AG09319 (cell line): ENCODE measurements at regions not wholly inside any gene's neighbourhood (a gene's known extent, or its start where the extent isn't known, plus 50 kb on each side); places are given as distances from the start of the nearest gene placed in this dataset.

ENCODE experiments used
- DNase-seq: peaks from one replicate; pipeline ENCODE4 v3.0.0-alpha.2; 2010; ENCODE audit warnings: low read depth; ENCODE audit errors: extremely low read depth
- CTCF ChIP-seq: IDR thresholded peaks from 2 replicates; pipeline ENCODE4 v1.5.1; 2011; ENCODE audit warnings: low read depth, mild to moderate bottlenecking, inconsistent platforms, low read length, moderate library complexity

GRCh38 chr4:43224559-43224958 is 332.0 kb downstream of the GRXCR1 start:
- no peak for DNase-seq
- TF ChIP-seq CTCF: no peak

GRCh38 chr4:43233321-43233720 is 340.8 kb downstream of the GRXCR1 start:
- no peak for DNase-seq
- no peak for TF ChIP-seq CTCF

DNA sequence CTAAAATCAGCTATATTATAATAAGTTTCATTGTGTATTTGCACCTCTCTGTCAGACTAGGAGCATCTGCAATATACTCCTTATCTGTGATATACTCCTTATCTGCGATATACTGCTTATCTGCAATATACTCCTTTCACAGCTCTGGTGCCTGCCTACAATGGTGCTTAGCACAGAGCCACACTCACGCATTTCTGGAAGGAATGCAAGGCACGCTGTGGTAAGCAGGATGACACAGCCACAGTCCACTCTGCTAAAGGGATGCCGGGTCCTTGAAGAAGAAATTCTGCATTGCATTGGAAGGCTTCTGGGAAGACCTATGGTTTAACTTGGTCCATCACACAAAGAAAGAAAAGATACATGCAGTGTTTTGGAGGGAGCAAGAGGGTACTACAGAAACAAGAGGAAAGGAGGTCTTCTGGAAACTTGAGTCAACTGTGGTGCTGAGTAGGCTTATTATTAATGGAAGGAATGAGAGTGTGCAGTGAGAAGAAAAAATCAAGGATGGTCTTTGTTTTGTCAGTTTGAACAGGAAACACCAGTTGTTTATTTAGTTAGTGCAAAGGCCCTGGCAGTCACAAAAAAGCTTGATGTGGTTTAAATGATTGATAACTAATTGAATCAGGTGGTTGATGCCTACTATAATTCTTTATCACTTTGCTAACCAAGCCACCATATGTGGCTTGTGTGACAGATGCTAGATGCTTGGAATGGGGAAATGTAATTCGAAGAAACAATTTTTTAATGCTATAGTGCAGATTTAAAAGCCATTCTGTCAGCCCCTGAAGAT is 342.3 kb downstream of the GRXCR1 start:
- no peak for TF ChIP-seq CTCF
- DNase-seq: no peak

- no peak for TF ChIP-seq CTCF
- DNase-seq: no peak
These were observed 345.5 kb downstream of the GRXCR1 start for GRCh38 chr4:43238008-43238407.

DNA sequence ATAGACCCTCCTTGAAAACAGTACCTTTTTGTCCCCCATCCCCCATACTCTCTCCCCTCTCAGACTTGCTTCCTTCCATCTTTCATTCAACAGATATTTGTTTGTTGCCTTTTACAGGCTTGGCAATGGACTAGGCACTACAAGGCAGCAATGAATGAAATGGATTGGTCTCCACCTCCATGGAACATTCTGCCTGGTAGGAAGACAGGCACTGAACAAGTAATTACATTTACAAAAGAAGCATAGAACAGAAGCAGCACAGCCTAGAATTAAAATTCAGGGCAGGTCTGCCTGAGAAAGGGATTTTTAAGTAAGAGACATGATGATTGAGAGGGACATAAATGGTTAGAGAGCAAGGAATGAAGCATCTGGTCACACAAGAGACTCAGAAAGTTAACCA is 346.1 kb downstream of the GRXCR1 start:
- TF ChIP-seq CTCF: no peak
- DNase-seq: no peak

GRCh38 chr4:43241104-43241503 is 348.6 kb downstream of the GRXCR1 start:
- DNase-seq: no peak
- no peak for TF ChIP-seq CTCF

DNA sequence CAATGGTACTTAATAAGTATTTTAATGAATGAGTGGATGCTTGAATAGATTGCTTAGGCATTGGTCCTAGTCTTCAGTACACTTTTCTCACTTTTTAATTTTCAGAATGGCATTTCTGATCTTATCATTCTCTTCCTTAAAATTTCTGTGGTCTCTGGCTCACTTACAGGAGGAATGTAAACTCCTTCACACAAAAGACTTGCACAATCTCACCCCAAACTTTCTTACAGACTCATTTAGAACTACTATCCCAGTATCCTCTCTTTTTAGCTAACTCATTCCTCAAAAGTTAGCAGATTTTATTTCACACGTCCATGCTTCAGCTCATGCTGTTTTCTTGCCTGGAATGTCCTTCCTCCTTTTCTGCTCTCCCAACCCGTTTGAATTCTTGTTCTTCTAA is 350.1 kb downstream of the GRXCR1 start:
- TF ChIP-seq CTCF: no peak
- no peak for DNase-seq
